Activated CD4-positive, alpha-beta memory T cell treated with anti-CD3 and anti-CD28 coated beads, Interleukin-2, amount 10 ng/mL, durations not matched to agents 7 days and 5 days (primary cell): ENCODE measurements at regions not wholly inside any gene's neighbourhood (a gene's known extent, or its start where the extent isn't known, plus 50 kb on each side); places are given as distances from the start of the nearest gene placed in this dataset.
A peak's percentile ranks its signal among the peaks of the same experiment; 100 is the strongest.

Experiments used
- CTCF ChIA-PET: fragments of 350-600 bp; sonication (Branson Sonifier 250); formaldehyde crosslinking; loops from one replicate; lab custom pipeline; 2021; ENCODE audit warnings: antibody characterized with exemption, inconsistent platforms; lab: Charles Lee
- POLR2A ChIA-PET: fragments of 350-600 bp; sonication (Branson Sonifier 250); formaldehyde crosslinking; loops from one replicate; lab custom pipeline; 2021; ENCODE audit warnings: antibody characterized with exemption; lab: Charles Lee
- DNase-seq: peaks from one replicate; pipeline ENCODE4 v3.0.0-alpha.2; 2020
- H3K27ac Mint-ChIP-seq: one replicate; pipeline ENCODE4 v1.8.0; 2021; ENCODE audit warnings: mild to moderate bottlenecking, mixed read lengths
- H3K27me3 Mint-ChIP-seq: one replicate; pipeline ENCODE4 v1.8.0; 2021; ENCODE audit warnings: mixed read lengths
- H3K36me3 Mint-ChIP-seq: one replicate; pipeline ENCODE4 v1.8.0; 2021; ENCODE audit warnings: low read depth, mixed read lengths
- H3K4me1 Mint-ChIP-seq: one replicate; pipeline ENCODE4 v1.8.0; 2021; ENCODE audit warnings: mixed read lengths
- H3K4me3 Mint-ChIP-seq: one replicate; pipeline ENCODE4 v1.8.0; 2021; ENCODE audit warnings: mild to moderate bottlenecking, mixed read lengths
- H3K9me3 Mint-ChIP-seq: one replicate; pipeline ENCODE4 v1.8.0; 2021; ENCODE audit warnings: mixed read lengths

- H3K27me3 Mint-ChIP-seq, result no peaks in the 10 kb centered on the region
- H3K36me3 Mint-ChIP-seq, result no peaks in the 10 kb centered on the region
- no peak for DNase-seq
- ChIA-PET CTCF (no interaction called here), POLR2A (no interaction called here)
- H3K27ac Mint-ChIP-seq, result no peak overlapping the region
- H3K4me3 Mint-ChIP-seq, result no peak overlapping the region
- H3K4me1 Mint-ChIP-seq, result peaks cover 13% of the 10 kb centered on the region
- no peaks in the 10 kb centered on the region for H3K9me3 Mint-ChIP-seq
Observed at GRCh38 chr2:8103085-8103708, 578.7 kb upstream of the ID2 start.

DNA sequence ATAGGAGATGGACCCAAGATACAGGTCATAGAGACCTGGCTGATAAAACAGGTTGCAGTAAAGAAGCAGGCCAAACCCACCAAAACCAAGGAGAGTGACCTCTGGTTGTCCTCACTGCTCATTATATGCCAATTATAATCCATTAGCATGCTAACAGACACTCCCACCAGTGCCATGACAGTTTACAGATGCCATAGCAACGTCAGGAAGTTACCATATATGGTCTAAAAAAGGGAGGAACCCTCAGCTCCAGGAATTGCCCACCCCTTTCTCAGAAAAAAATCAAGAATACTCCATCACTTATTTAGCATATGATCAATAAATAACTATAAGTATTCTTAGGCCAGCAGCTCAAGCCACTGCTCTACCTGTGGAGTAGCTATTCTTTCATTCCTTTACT is 574.7 kb upstream of the ID2 start:
- ChIA-PET POLR2A (no interaction called here), CTCF (interaction anchor here (1.4 kb wide), 1 partner anchor 382 kb away, joined by 3 read pairs; no protein-coding TSS in a partner anchor)
- H3K27ac Mint-ChIP-seq, result no peak overlapping the region
- no peak for DNase-seq
- peaks cover 4% of the 10 kb centered on the region for H3K36me3 Mint-ChIP-seq
- peaks cover 12% of the 10 kb centered on the region for H3K4me1 Mint-ChIP-seq
- peaks cover 4% of the 10 kb centered on the region for H3K9me3 Mint-ChIP-seq
- H3K4me3 Mint-ChIP-seq, result no peak overlapping the region
- H3K27me3 Mint-ChIP-seq, result no peaks in the 10 kb centered on the region

DNA sequence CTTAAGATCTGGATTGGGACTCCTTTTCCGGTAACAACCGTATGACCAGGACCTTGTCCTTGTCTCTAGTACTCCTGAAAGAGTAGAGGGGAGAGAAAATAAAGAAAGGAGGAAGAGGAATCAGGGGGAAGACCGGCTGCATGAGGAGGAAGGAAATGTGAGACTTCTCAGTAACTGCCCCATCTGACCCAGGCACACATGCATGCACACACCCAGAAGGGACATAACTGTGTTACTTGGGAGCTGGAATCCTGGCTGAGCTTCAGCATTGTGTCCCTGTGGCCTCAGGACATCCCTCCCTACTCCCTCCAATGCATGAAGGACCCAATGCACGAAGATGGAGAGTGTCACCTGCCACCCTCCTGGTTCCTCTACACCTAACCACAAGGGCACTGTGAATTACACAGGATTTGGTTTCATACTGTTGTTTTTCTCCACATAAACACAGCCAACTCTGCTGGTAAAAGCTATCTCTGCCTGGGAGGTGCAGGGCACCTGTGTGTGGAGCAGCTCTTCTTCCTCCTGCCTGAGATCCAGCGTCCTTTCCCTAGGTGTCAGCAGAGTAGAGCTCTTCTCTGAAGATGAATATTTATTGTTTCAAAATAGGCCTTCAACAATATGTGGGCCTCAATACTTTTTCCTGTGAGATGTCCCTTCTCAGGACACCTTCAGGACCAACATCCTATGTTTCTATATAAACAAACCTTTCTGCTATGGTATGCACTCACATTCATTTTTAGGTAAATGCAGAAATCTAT is 574.1 kb upstream of the ID2 start:
- Mint-ChIP-seq H3K27me3 (no peaks in the 10 kb centered on the region), H3K27ac (no peak overlapping the region), H3K36me3 (peaks cover 4% of the 10 kb centered on the region), H3K4me1 (peaks cover 12% of the 10 kb centered on the region), H3K9me3 (peaks cover 4% of the 10 kb centered on the region), H3K4me3 (no peak overlapping the region)
- ChIA-PET CTCF (interaction anchor here (1.4 kb wide), 1 partner anchor 382 kb away, joined by 3 read pairs; no protein-coding TSS in a partner anchor), POLR2A (no interaction called here)
- DNase-seq, result no peak

DNA sequence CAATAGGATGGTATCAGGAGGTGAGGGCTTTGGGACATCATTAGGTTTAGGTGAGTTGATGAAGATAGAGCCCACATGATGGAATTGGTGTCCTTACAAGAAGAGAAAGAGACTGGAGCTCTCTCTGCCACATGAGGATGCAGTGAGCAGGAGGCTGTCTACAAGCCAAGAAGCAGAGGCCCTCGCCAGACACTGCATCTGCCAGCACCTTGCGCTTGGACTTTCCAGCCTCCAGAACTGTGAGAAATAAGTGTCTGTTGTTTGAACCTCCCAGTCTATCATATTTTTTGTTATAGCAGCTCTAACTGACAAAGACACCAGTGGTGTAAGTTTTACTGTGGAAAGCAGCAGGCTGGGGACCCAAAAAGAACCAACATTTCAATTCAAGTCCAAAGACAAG is 571.1 kb upstream of the ID2 start:
- no peaks in the 10 kb centered on the region for H3K27me3 Mint-ChIP-seq
- DNase-seq, result no peak
- peaks cover 7% of the 10 kb centered on the region for H3K36me3 Mint-ChIP-seq
- POLR2A ChIA-PET, result no interaction called here
- H3K4me3 Mint-ChIP-seq, result no peak overlapping the region
- CTCF ChIA-PET, result no interaction called here
- no peak overlapping the region for H3K27ac Mint-ChIP-seq
- peaks cover 4% of the 10 kb centered on the region for H3K9me3 Mint-ChIP-seq
- H3K4me1 Mint-ChIP-seq, result peaks cover 12% of the 10 kb centered on the region

- ChIA-PET POLR2A (no interaction called here), CTCF (no interaction called here)
- no peak for DNase-seq
- Mint-ChIP-seq H3K27ac (no peak overlapping the region), H3K36me3 (peaks cover 7% of the 10 kb centered on the region), H3K4me1 (peaks cover 12% of the 10 kb centered on the region), H3K9me3 (peaks cover 4% of the 10 kb centered on the region), H3K27me3 (no peaks in the 10 kb centered on the region), H3K4me3 (no peak overlapping the region)
Observed at GRCh38 chr2:8111193-8111592, 570.7 kb upstream of the ID2 start.

DNA sequence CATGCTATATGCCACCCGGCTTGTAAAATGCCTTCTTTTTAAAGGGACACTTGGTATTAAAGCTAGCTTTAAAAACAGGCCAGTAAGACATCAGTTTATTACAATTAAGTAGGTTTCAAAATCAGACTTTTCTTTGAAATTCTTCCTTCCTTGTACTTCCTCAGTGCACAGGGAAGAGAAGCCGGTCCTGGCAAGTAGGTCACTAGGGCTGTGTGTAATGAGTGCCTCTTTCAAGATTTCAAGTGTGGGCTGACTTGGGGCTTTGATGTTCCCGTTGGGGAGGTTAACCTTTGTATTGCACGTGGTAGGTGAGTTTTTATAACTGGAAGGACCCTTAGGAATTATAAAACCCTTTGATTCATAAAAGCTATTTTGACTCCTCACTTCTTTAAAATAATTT is 566.4 kb upstream of the ID2 start:
- no peak for DNase-seq
- ChIA-PET POLR2A (no interaction called here), CTCF (interaction anchor here (0.5 kb wide), 1 partner anchor 1239 kb away, joined by 3 read pairs; no protein-coding TSS in a partner anchor)
- H3K27ac Mint-ChIP-seq, result no peak overlapping the region
- peaks cover 4% of the 10 kb centered on the region for H3K9me3 Mint-ChIP-seq
- no peaks in the 10 kb centered on the region for H3K27me3 Mint-ChIP-seq
- peaks cover 24% of the 10 kb centered on the region for H3K4me1 Mint-ChIP-seq
- H3K4me3 Mint-ChIP-seq, result no peak overlapping the region
- peaks cover 7% of the 10 kb centered on the region for H3K36me3 Mint-ChIP-seq

- ChIA-PET CTCF (interaction anchor here (0.5 kb wide), 1 partner anchor 1239 kb away, joined by 3 read pairs; no protein-coding TSS in a partner anchor), POLR2A (no interaction called here)
- Mint-ChIP-seq H3K9me3 (peaks cover 4% of the 10 kb centered on the region), H3K27ac (no peak overlapping the region), H3K4me3 (no peak overlapping the region), H3K4me1 (peaks cover 26% of the 10 kb centered on the region), H3K36me3 (peaks cover 7% of the 10 kb centered on the region), H3K27me3 (no peaks in the 10 kb centered on the region)
- no peak for DNase-seq
Observed at GRCh38 chr2:8115966-8116365, 565.9 kb upstream of the ID2 start.

DNA sequence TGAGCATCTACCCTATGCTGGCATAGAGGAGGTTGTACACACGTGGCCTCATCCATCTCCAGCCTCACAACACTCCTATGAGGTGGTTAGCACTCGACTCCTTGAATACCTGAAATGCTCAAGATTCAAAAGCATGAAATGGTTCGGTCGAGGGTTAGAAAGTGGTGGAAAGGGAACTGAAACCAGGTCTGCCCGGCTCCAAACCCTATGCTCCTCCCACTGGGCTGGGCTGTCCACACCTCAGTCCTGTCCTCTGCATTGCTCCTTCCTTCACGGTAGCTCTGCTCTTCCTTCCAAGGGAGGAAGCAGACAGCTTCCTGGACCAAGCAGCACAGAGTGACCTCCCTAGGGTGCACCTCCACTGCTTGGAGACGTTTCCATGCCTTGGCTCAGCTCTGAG is 565.2 kb upstream of the ID2 start:
- ChIA-PET CTCF (no interaction called here), POLR2A (no interaction called here)
- no peak for DNase-seq
- no peaks in the 10 kb centered on the region for H3K9me3 Mint-ChIP-seq
- peaks cover 26% of the 10 kb centered on the region for H3K4me1 Mint-ChIP-seq
- peaks cover 3% of the 10 kb centered on the region for H3K36me3 Mint-ChIP-seq
- no peaks in the 10 kb centered on the region for H3K27me3 Mint-ChIP-seq
- no peak overlapping the region for H3K4me3 Mint-ChIP-seq
- H3K27ac Mint-ChIP-seq, result no peak overlapping the region

DNA sequence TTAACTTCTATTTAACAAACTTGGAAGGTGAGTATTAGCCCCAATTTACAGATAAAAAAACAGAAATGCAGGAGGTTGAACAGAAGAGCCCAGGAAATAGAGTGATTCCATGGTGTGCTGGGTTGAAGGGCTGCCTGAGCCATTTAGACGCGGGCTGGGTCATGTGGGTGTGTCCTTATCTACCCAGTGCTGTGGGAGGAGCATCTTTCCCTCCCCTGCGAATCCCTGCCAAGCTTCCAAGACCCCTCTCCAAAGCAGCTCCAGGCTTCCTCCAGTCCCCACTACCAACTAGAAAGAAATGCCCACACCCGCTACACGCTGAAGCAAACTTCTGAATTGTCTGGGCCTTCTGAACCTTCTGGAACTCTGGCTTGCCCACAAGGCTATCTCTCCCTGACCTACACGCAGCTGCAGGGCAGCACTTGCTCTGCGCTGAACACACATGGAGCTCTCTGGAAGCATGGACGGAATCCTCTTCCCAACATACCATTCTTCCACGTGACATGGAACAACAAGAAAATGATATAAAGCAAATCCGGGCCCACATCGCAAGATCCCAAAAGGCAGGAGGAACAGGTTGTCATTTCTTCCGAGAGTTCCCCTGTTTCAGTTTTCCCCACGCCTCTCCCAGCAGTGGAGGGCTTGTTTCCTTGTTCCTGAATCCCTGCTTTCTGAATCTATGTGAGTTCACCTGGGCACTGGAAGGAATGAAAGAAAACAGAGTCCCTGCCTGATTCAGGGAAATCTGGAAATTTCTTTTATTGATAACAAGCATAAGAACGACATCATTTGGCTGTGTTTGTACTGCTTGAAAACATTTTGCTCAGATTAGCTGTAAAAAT is 562.7 kb upstream of the ID2 start:
- no peak for DNase-seq
- Mint-ChIP-seq H3K4me1 (peaks cover 26% of the 10 kb centered on the region), H3K27ac (no peak overlapping the region), H3K4me3 (no peak overlapping the region), H3K9me3 (no peaks in the 10 kb centered on the region), H3K27me3 (no peaks in the 10 kb centered on the region), H3K36me3 (peaks cover 3% of the 10 kb centered on the region)
- ChIA-PET CTCF (no interaction called here), POLR2A (no interaction called here)

DNA sequence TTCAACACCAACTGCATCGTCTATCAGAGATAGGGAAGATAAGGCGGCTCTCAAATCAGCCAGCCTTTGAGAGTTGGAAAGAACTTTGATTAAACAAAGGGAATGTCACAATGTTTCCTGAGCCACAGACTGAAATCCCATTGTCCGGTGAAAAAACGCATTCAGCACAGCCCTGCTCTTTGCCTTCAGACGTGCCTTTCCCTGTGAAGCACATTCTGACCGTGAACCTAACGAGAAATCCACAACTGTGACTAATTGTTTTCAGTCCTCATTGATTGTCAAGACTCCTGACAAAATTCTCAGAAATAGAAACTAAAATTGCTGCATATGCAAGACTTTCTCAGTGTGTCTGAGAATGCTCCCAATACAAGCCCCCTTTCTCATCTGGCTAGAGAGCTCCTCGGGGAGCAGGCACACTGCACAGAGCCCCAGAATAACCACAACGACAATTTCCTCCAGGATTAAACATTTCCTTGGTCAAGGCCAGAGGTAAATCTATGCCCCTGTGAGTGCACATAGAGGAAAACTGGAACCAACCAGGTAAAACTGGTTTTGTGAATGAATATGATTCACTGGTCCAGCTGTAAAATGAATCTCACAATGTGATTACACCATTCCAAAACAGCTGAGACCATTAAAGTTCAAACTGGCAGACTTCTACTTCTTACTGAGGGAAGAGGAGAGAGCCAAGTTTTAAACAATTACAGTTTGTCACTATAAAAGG is 561.9 kb upstream of the ID2 start:
- no peaks in the 10 kb centered on the region for H3K9me3 Mint-ChIP-seq
- CTCF ChIA-PET, result no interaction called here
- no peaks in the 10 kb centered on the region for H3K27me3 Mint-ChIP-seq

DNA sequence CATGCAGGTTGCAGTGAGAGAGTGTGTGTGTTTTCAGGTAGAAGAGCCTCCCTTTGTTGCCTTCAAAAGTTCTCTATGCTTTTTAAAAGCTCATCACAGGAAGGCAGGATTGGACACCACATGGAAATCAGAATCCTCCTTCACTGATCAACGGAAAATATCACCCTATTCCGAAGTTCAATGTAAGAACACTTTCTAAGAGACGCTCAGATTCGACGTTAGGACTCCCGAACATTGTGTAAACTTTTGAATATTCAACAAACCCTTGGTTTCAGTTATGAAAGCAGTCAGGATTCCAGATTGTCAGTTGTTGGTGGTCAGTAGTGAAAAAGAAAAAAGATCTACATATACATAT is 561.4 kb upstream of the ID2 start:
- Mint-ChIP-seq H3K9me3 (no peaks in the 10 kb centered on the region), H3K4me3 (no peak overlapping the region), H3K4me1 (peaks cover 26% of the 10 kb centered on the region), H3K36me3 (no peaks in the 10 kb centered on the region), H3K27ac (no peak overlapping the region), H3K27me3 (no peaks in the 10 kb centered on the region)
- CTCF ChIA-PET, result no interaction called here
- no peak for DNase-seq
- POLR2A ChIA-PET, result no interaction called here

More for the DNA sequence above, 561.9 kb upstream of the ID2 start:
- Mint-ChIP-seq H3K27ac (peak overlapping the region; percentile 47), H3K4me1 (peaks cover 26% of the 10 kb centered on the region), H3K36me3 (peaks cover 3% of the 10 kb centered on the region), H3K4me3 (no peak overlapping the region)
- no peak for DNase-seq
- POLR2A ChIA-PET, result no interaction called here

- Mint-ChIP-seq H3K4me1 (peaks cover 26% of the 10 kb centered on the region), H3K27me3 (no peaks in the 10 kb centered on the region), H3K36me3 (peaks cover 3% of the 10 kb centered on the region), H3K4me3 (no peak overlapping the region), H3K27ac (no peak overlapping the region), H3K9me3 (peaks cover 1% of the 10 kb centered on the region)
- CTCF ChIA-PET, result interaction anchor here (0.7 kb wide), 2 partner anchors 107 to 354 kb away, joined by 3 to 4 read pairs; no protein-coding TSS in a partner anchor
- no peak for DNase-seq
- POLR2A ChIA-PET, result no interaction called here
Observed at GRCh38 chr2:8121022-8121825, 560.6 kb upstream of the ID2 start.
